HG03108 (cell line): ENCODE measurements at regions not wholly inside any gene's neighbourhood (a gene's known extent, or its start where the extent isn't known, plus 50 kb on each side); places are given as distances from the start of the nearest gene placed in this dataset.
"Not testable (repeated sequence)": the region's sequence is repeated elsewhere in the genome, so short reads cannot be mapped to it uniquely, and the experiment has no call there.

ENCODE experiments used
- ATAC-seq: cut with Tn5 transposase; IDR thresholded peaks from one replicate; pipeline ENCODE4 v1.9.1; 2021; ENCODE audit warnings: moderate library complexity; ENCODE audit not compliant: unreplicated experiment

DNA sequence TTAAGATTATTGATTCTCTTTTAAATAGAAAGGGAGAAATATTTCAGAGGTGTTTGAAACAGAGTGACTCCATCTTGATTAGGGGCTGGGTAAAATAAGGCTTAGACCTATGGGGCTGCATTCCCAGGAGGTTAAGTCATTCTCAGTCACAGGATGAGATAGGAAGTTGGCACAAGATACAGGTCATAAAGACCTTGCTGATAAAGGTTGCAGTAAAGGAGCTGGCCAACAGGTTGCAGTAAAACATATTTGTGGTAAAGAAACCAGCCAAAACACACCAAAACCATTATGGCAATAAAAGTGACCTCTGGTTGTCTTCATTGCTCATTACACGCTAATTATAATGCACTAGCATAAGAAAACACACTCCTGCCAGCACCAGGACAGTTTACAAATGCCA is 165.0 kb downstream of the SPIN4 start:
- ATAC-seq: no peak

DNA sequence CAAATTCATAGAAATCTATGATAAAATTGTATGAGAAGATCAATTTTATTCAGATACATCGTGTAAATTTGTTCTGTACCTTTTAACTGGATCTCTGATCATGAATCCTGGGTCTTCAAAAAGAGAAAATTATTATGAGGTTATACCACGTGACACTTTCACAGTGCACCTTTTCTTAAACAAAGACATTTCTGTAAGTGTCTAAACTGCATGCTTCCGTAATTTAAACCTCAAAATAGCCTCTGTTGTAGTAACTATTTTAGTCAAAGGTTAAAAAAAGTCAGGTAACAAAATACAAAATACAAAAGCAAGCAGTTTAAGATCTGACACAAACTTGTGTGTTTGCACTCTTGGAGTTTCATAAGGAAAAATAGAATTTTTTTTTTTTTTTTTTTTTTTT is 171.3 kb downstream of the SPIN4 start:
- ATAC-seq: not testable (repeated sequence)

- not testable (repeated sequence) for ATAC-seq
Measured at GRCh38 chrX:63176578-63176977, 174.6 kb downstream of the SPIN4 start.

DNA sequence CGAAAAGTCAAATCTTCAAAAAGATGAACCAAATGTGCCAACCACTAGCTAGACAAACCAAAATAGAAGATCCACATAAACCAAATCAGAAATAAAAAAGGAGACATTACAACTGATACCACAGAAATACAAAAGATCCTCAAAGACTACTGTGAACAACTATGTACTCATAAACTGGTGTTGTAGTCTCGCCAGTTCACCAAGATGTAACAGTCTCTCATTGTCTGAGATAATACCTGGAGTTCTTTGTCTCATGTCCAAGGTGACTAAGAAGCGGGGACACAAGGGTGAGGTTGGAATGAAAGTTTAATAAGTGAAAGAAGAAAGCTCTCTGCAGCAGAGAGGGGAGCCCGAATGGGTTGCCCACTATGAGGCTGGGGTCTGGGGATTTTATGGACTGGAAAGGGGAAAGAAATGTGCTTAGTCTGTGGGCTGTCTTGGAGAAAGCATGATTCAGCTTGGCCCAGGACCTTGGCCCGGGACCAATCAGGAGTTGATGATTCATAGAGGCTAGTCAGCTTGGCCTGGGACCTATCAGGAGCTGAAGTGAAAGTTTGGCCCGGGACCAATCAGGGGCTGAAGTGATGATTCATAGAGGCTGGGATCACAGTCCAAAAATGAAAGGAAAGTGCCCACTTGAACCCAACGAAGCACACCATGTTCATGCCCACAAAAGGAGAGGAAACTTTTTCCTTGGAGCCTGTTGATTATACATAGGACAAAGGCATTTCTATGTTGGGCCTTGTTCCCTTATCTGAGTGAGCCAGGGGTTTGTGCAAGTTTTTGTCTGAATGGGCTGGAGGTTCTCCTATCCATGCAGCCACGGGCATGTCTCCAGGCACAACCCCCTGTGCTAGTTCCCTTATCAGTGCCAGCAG is 177.1 kb downstream of the SPIN4 start:
- not testable (repeated sequence) for ATAC-seq

GRCh38 chrX:63169416-63169815 is 181.7 kb downstream of the SPIN4 start:
- ATAC-seq: not testable (repeated sequence)

- ATAC-seq: not testable (repeated sequence)
Measured at GRCh38 chrX:63168949-63169348, 182.2 kb downstream of the SPIN4 start.

DNA sequence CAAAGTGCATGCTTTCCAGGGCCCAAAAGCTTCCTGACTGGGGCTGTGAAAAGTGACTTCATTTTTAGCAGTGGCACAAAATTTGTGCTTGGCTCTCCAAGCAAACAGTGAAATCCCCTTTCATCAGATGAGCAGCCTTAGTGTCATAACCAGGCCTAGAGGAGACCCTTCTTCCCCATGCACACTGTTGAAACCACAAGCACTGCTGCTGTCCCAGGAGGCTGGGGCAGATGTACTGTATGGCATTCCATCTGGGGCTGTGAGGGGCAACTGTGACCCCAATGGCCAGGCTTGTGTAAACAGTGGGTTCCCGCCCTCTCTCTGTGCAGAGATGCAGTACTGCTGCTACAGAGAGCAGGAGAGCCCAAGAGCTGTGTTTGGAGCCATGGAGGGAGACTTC is 184.1 kb downstream of the SPIN4 start:
- ATAC-seq: not testable (repeated sequence)

DNA sequence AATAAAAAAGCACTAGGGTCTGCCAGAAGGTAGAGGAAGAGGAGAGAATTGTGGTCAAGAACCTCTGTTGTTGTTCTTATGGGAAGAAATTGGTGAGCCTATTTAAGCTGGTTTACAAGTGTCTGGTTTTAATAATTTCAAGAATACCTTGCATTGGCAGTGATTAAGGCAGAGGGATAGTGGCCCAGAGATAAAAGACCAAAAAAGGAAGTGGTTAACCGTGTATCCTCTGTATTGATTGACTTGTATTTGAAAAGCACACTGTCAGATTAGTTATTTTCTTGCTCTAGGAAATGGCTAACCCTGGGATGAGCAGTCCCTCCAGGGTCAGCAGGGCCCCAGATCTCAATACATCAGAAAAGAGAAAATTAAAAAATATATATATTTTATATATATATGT is 190.1 kb downstream of the SPIN4 start:
- not testable (repeated sequence) for ATAC-seq

GRCh38 chrX:63160340-63160739 is 190.8 kb downstream of the SPIN4 start:
- not testable (repeated sequence) for ATAC-seq

DNA sequence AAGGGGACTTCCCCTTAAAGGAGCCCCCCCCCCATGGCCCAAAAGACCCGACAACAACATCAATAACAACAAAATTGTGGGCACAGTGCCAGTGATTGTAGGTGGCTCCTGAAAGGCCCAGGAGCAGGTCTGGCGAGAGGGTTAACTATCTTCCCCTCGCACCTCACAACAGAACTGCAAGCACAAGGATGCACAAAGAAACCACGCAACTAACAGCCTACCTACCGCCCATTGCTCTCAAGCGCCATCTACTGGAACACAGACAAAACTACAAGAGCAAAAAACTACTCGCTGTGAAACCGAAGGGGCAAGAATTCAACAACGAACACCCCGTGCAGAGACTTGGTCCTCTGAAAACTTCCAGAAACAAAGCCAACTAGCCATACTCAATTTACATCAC is 205.6 kb downstream of the SPIN4 start:
- ATAC-seq: not testable (repeated sequence)

- not testable (repeated sequence) for ATAC-seq
Measured at GRCh38 chrX:63142588-63142987, 208.5 kb downstream of the SPIN4 start.

DNA sequence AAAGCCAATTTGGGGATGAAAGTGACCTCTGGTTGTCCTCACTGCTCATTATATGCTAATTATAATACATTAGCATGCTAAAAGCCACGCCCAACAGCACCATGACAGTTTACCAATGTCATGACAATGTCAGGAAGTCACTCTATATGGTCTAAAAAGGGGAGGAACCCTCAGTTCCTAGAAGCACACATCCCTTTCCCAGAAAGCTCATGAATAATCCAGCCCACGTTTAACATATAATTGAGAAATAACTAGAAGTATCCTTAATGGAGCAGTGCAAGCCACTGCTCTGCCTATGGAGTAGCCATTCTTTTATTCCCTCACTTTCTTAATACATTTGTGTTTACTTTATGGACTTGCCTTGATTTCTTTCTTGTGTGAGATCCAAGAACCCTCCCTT is 215.3 kb downstream of the SPIN4 start:
- not testable (repeated sequence) for ATAC-seq

- ATAC-seq: no peak
Measured at GRCh38 chrX:63128509-63128908, 222.6 kb downstream of the SPIN4 start.

- no peak for ATAC-seq
Measured at GRCh38 chrX:63115196-63115595, 235.9 kb downstream of the SPIN4 start.

GRCh38 chrX:63101879-63102620 is 249.1 kb downstream of the SPIN4 start:
- no peak for ATAC-seq

DNA sequence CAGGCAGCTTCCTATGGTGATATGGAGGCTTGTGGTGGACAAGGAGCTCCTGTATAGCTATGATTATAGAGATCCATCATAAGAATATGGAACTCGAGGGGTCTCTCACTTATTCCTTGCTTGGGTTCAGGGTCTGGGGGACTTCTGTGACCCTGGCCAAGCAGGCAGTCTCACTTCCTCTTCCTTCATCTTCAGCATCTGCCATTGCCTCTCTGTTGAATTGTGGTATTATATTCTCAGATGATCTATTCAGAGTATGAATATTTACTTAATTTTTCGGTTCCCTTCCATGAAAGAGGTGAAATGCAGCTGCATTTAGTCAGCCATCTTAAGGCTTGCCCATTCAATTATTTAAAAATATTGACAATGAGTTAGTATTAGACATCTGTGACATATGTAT is 292.9 kb downstream of the SPIN4 start:
- ATAC-seq: no peak

- ATAC-seq: no peak
Measured at GRCh38 chrX:63050225-63050624, 300.9 kb downstream of the SPIN4 start.

GRCh38 chrX:63032811-63033210 is 318.3 kb downstream of the SPIN4 start:
- no peak for ATAC-seq

DNA sequence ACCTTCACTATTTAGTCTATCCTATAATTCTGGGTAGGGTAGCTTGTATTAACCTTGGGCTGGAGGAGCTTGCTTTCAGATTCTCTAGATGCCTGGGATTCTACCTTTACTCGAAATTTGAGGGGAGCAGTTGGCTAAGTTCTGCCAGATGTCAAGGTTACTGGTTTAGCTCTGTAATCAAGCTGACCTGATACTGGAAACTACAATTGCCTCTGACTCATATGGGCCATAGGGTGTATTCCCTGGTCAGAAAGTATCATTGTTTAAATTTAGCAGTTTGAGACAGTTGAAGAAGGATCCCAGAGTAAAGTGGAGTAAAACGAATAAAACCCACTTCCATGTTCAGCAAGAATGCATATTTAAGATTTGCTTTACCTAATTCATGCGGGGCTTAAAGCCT is 337.6 kb downstream of the SPIN4 start:
- no peak for ATAC-seq

GRCh38 chrX:63012574-63012973 is 338.6 kb downstream of the SPIN4 start:
- ATAC-seq: no peak

- not testable (repeated sequence) for ATAC-seq
Measured at GRCh38 chrX:63000196-63000595, 350.9 kb downstream of the SPIN4 start.
